IMR-90 (cell line): ENCODE measurements at regions not wholly inside any gene's neighbourhood (a gene's known extent, or its start where the extent isn't known, plus 50 kb on each side); places are given as distances from the start of the nearest gene placed in this dataset.

Experiments
- ATAC-seq: fragments of 200-7000 bp; cut with Tn5 transposase; 2 replicates; pipeline ENCODE4 v1.9.1; 2020; ENCODE audit warnings: low read depth, mild to moderate bottlenecking, moderate library complexity
- BruUV-seq: library from RNA; stranded (reverse); fragments of 400-500 nt; replicated peaks from 2 replicates; lab custom pipeline; 2021; lab: Mats Ljungman, UMichigan
- CTCF ChIA-PET: fragments of 300-600 bp; formaldehyde crosslinking; extraction: SDS; loops from one replicate; lab custom pipeline; 2021; ENCODE audit warnings: antibody characterized with exemption; lab: Yijun Ruan, JAX
- POLR2A ChIA-PET: fragments of 300-600 bp; sonication (Branson Sonifier 250); formaldehyde crosslinking; loops from one replicate; lab custom pipeline; 2022; ENCODE audit warnings: antibody characterized with exemption; ENCODE audit not compliant: unreplicated experiment; lab: Charles Lee
- DNase-seq: peaks from one replicate; pipeline ENCODE4 v3.0.0; 2013
- H2AFZ ChIP-seq: replicated peaks from 2 replicates; pipeline ENCODE3; 2013; ENCODE audit warnings: low read length, mild to moderate bottlenecking; ENCODE audit not compliant: poor library complexity
- H2AK5ac ChIP-seq: 2 replicates; pipeline ENCODE4 v1.6.1; 2013; ENCODE audit warnings: low read depth, low read length, inconsistent platforms
- H2AK9ac ChIP-seq: replicated peaks from 2 replicates; pipeline ENCODE3; 2013; ENCODE audit warnings: mild to moderate bottlenecking, low read depth, low read length, moderate library complexity; ENCODE audit not compliant: poor library complexity
- H2BK120ac ChIP-seq: 2 replicates; pipeline ENCODE4 v1.6.1; 2013; ENCODE audit warnings: low read depth, low read length, inconsistent platforms
- H2BK15ac ChIP-seq: 3 replicates; pipeline ENCODE4 v1.6.1; 2013; ENCODE audit warnings: low read depth, low read length, inconsistent platforms
- H2BK20ac ChIP-seq: 2 replicates; pipeline ENCODE4 v1.6.1; 2013; ENCODE audit warnings: low read depth, mild to moderate bottlenecking, inconsistent platforms, low read length, moderate library complexity
- H2BK5ac ChIP-seq: 2 replicates; pipeline ENCODE4 v1.6.1; 2013; ENCODE audit warnings: mild to moderate bottlenecking, low read depth, low read length, inconsistent platforms; ENCODE audit not compliant: poor library complexity, severe bottlenecking
- H3K14ac ChIP-seq: replicated peaks from 2 replicates; pipeline ENCODE4 v1.6.1; 2013; ENCODE audit warnings: low read depth, low read length, inconsistent platforms
- H3K18ac ChIP-seq: 2 replicates; pipeline ENCODE4 v1.6.1; 2013; ENCODE audit warnings: low read depth, low read length, control low read depth
- H3K23ac ChIP-seq: 2 replicates; pipeline ENCODE4 v1.6.1; 2013; ENCODE audit warnings: low read depth, low read length, inconsistent platforms
- H3K27ac ChIP-seq: 2 replicates; pipeline ENCODE4 v1.5.1; 2013; ENCODE audit warnings: mild to moderate bottlenecking, control low read depth, low read length; ENCODE audit not compliant: insufficient read depth
- H3K27me3 ChIP-seq: 2 replicates; pipeline ENCODE4 v1.6.1; 2013; ENCODE audit warnings: low read length; ENCODE audit not compliant: control insufficient read depth, insufficient read depth
- H3K36me3 ChIP-seq: 2 replicates; pipeline ENCODE4 v1.6.1; 2013; ENCODE audit warnings: low read length, mixed read lengths; ENCODE audit not compliant: control insufficient read depth, insufficient read depth
- H3K4ac ChIP-seq: 2 replicates; pipeline ENCODE4 v1.6.1; 2013; ENCODE audit warnings: low read depth, low read length, inconsistent platforms
- H3K4me1 ChIP-seq: 2 replicates; pipeline ENCODE4 v1.6.1; 2013; ENCODE audit warnings: low read length, mixed read lengths; ENCODE audit not compliant: control insufficient read depth, insufficient read depth
- H3K4me2 ChIP-seq: 2 replicates; pipeline ENCODE4 v1.6.1; 2013; ENCODE audit warnings: low read depth, mild to moderate bottlenecking, control low read depth, low read length, moderate library complexity
- H3K4me3 ChIP-seq: 2 replicates; pipeline ENCODE4 v1.5.1; 2013; ENCODE audit warnings: low read depth, mild to moderate bottlenecking, control low read depth, low read length, moderate library complexity; ENCODE audit not compliant: insufficient read depth
- H3K56ac ChIP-seq: 2 replicates; pipeline ENCODE4 v1.6.1; 2013; ENCODE audit warnings: low read length, inconsistent platforms; ENCODE audit not compliant: insufficient read depth; ENCODE audit errors: extremely low read depth
- H3K79me1 ChIP-seq, 2 experiments: 2 replicates each; pipeline ENCODE4 v1.6.1; 2013; ENCODE audit warnings: low read length in 2 of 2, inconsistent platforms in 1 of 2, low read depth in 1 of 2
- H3K9ac ChIP-seq: 2 replicates; pipeline ENCODE4 v1.6.1; 2013; ENCODE audit warnings: low read depth, low read length, control low read depth
- H3K9me1 ChIP-seq: 2 replicates; pipeline ENCODE4 v1.6.1; 2013; ENCODE audit warnings: low read length, inconsistent platforms; ENCODE audit not compliant: insufficient read depth
- H3K9me3 ChIP-seq: 2 replicates; pipeline ENCODE4 v1.6.1; 2013; ENCODE audit warnings: low read length; ENCODE audit not compliant: control insufficient read depth, insufficient read depth
- H4K20me1 ChIP-seq: 2 replicates; pipeline ENCODE4 v1.6.1; 2013; ENCODE audit warnings: low read length, inconsistent platforms; ENCODE audit not compliant: insufficient read depth
- H4K5ac ChIP-seq: 2 replicates; pipeline ENCODE4 v1.6.1; 2013; ENCODE audit warnings: mild to moderate bottlenecking, low read depth, low read length, control low read depth
- H4K8ac ChIP-seq, 2 experiments: 2 replicates each; pipeline ENCODE4 v1.6.1; 2013; ENCODE audit warnings: low read depth in 2 of 2, low read length in 2 of 2, control low read depth in 1 of 2, inconsistent platforms in 1 of 2
- H4K91ac ChIP-seq: 2 replicates; pipeline ENCODE4 v1.6.1; 2013; ENCODE audit warnings: low read depth, low read length, inconsistent platforms; ENCODE audit not compliant: insufficient read depth
- CTCF ChIP-seq: conservative IDR thresholded peaks from 2 replicates; pipeline ENCODE4 v1.5.1; 2012; ENCODE audit warnings: mild to moderate bottlenecking, low read depth, low read length, improper control_type of control experiment
- FOS ChIP-seq: fragments of 150-350 bp; IDR thresholded peaks from 2 replicates; pipeline ENCODE4 v1.6.1; 2016; ENCODE audit warnings: low read depth, low read length
- MAZ ChIP-seq: IDR thresholded peaks from 2 replicates; pipeline ENCODE4 v1.6.1; 2012; ENCODE audit warnings: low read depth, mild to moderate bottlenecking, low read length, improper control_type of control experiment, moderate library complexity, borderline replicate concordance
- NFE2L2 ChIP-seq: fragments of 150-350 bp; IDR thresholded peaks from 2 replicates; pipeline ENCODE4 v1.6.1; 2016; ENCODE audit warnings: low read depth, mild to moderate bottlenecking, low read length
- POLR2A ChIP-seq: IDR thresholded peaks from 2 replicates; pipeline ENCODE4 v1.6.1; 2012; ENCODE audit warnings: mild to moderate bottlenecking, low read depth, low read length
- RCOR1 ChIP-seq: IDR thresholded peaks from 2 replicates; pipeline ENCODE4 v1.6.1; 2012; ENCODE audit warnings: mild to moderate bottlenecking, low read length, improper control_type of control experiment; ENCODE audit not compliant: insufficient replicate concordance
- USF2 ChIP-seq: fragments of 150-350 bp; IDR thresholded peaks from 2 replicates; pipeline ENCODE4 v1.6.1; 2017; ENCODE audit warnings: mild to moderate bottlenecking, antibody characterized with exemption, low read length, low read depth
- WGBS, 2 experiments: methylation state at CpG; one replicate each; pipeline versions ENCODE4 v1.1.5 to v1.1.7; 2013; ENCODE audit warnings: missing lambda C conversion rate in 2 of 2; ENCODE audit not compliant: insufficient read length in 1 of 2; ENCODE audit errors: extremely low coverage in 2 of 2; 5-methylcytosine and 5-hydroxymethylcytosine counted together
- dilution Hi-C: fragments of 300-500 bp; cut with HindIII; formaldehyde crosslinking; loops from one replicate; pipeline ENCODE4 v1.14.3; 2018; ENCODE audit warnings: low sequenced_read_pairs; ENCODE audit not compliant: unreplicated experiment
- in situ Hi-C: fragments of 300-500 bp; cut with MboI; formaldehyde crosslinking; loops from 3 replicates; pipeline ENCODE4 v1.14.3; 2019; ENCODE audit warnings: low sequenced_read_pairs, inconsistent platforms, mixed read lengths
- intact Hi-C: fragments of 100-400 bp; cut with micrococcal nuclease; formaldehyde crosslinking; loops from 2 replicates; pipeline ENCODE4 v1.10.0; 2022

- Histone ChIP-seq H2AK9ac (no peak overlapping the region), H3K4me2 (no peak overlapping the region), H2BK15ac (no peak overlapping the region), H3K27me3 (no peaks in the 10 kb centered on the region), H2AK5ac (no peak overlapping the region), H3K18ac (no peak overlapping the region), H3K79me1 (no peaks in the 10 kb centered on the region), H3K36me3 (no peaks in the 10 kb centered on the region), H3K4me1 (no peaks in the 10 kb centered on the region), H3K23ac (no peak overlapping the region), H4K20me1 (no peaks in the 10 kb centered on the region), H4K5ac (no peak overlapping the region), H4K91ac (no peak overlapping the region), H3K4ac (no peak overlapping the region), H3K9me3 (peaks cover 3% of the 10 kb centered on the region; the same call in 1 of the 2 replicates), H3K14ac (no peak overlapping the region), H2AFZ (no peak overlapping the region), H2BK20ac (no peak overlapping the region), H2BK5ac (no peak overlapping the region), H2BK120ac (no peak overlapping the region), H3K9me1 (no peaks in the 10 kb centered on the region), H3K27ac (no peak overlapping the region), H3K56ac (no peak overlapping the region), H4K8ac (no peak overlapping the region), H3K4me3 (no peak overlapping the region), H3K9ac (no peak overlapping the region)
- WGBS, 2 experiments = no CpG with 5 or more reads among the region's 3 CpGs
- no TSS peak for BruUV-seq
- no peak for TF ChIP-seq FOS
- TF ChIP-seq POLR2A = no peak
- TF ChIP-seq USF2 = no peak
- no peak for TF ChIP-seq CTCF
- TF ChIP-seq NFE2L2 = no peak
- no peak for TF ChIP-seq RCOR1
- no peak for TF ChIP-seq MAZ
- intact Hi-C loops (no loop called here), in situ Hi-C loops (loop anchor here (10.0 kb wide), 1 partner anchor 461 kb away; no protein-coding TSS in a partner anchor), dilution Hi-C loops (no loop called here)
- ChIA-PET CTCF (no interaction called here), POLR2A (no interaction called here)
- no peak for DNase-seq
- ATAC-seq = no peak
These were observed 443.5 kb downstream of the SATB2 start for GRCh38 chr2:199014226-199014625.
